Gastrocnemius medialis (tissue), 4 donors: ENCODE measurements at regions not wholly inside any gene's neighbourhood (a gene's known extent, or its start where the extent isn't known, plus 50 kb on each side); places are given as distances from the start of the nearest gene placed in this dataset.

Experiments used
- ATAC-seq, 2 donors: fragments of 150-250 bp; one replicate each; pipeline ENCODE4 v1.9.1; 2016
- DNase-seq, 2 donors: peaks; one replicate each; pipeline ENCODE4 v3.0.0-alpha.2; 2019
- H3K27ac ChIP-seq, 4 donors: fragments of 200-600 bp; sonication (generic); 1 replicate in 1 of 4; 2 replicates in 3 of 4; pipeline ENCODE4 v1.5.1; 2016 to 2018; ENCODE audit warnings: mild to moderate bottlenecking in 2 of 4, moderate library complexity in 1 of 4
- H3K27me3 ChIP-seq, 3 donors: fragments of 200-600 bp; sonication (generic) in 2 of 3; 1 replicate in 1 of 3; 2 replicates in 2 of 3; pipeline versions ENCODE4 v1.5.1 to v1.6.0; 2016 to 2019; ENCODE audit warnings: mild to moderate bottlenecking in 1 of 3, moderate library complexity in 1 of 3
- H3K36me3 ChIP-seq, 2 donors: fragments of 200-600 bp; sonication (generic) in 1 of 2; one replicate each; pipeline ENCODE4 v1.5.1; 2017 to 2018
- H3K4me1 ChIP-seq, 2 donors: fragments of 200-600 bp; sonication (generic) in 1 of 2; one replicate each; pipeline ENCODE4 v1.5.1; 2016 to 2017; ENCODE audit warnings: mild to moderate bottlenecking in 2 of 2
- H3K4me3 ChIP-seq, 4 donors: fragments of 200-600 bp; sonication (generic) in 3 of 4; 1 replicate in 1 of 4; 2 replicates in 3 of 4; pipeline ENCODE4 v1.5.1; 2016 to 2019; ENCODE audit warnings: mild to moderate bottlenecking in 2 of 4
- H3K9me3 ChIP-seq, 3 donors: fragments of 200-600 bp; sonication (generic) in 2 of 3; 1 replicate in 1 of 3; 2 replicates in 2 of 3; pipeline ENCODE4 v1.5.1; 2016 to 2019
- POLR2A ChIP-seq, 2 donors: fragments of 450-650 bp; IDR thresholded peaks; one replicate each; pipeline ENCODE4 v1.6.1; 2017; ENCODE audit warnings: antibody characterized with exemption in 2 of 2, mild to moderate bottlenecking in 2 of 2, moderate library complexity in 2 of 2
- in situ Hi-C, 4 donors: fragments of 200-750 bp; cut with MboI; loops; one replicate each; pipeline versions ENCODE4 v1.15.0 to v1.8.0; 2017; ENCODE audit warnings: low sequenced_read_pairs in 4 of 4
- intact Hi-C: fragments of 100-400 bp; cut with DNase I; formaldehyde crosslinking; loops from one replicate; pipeline ENCODE4 v1.15.1; 2023; ENCODE audit warnings: low total_unique reads
- TF ChIP-seq, protein P1 (sequence below), 5 experiments: fragments of 450-650 bp in 3 of 5; fragments of 200-600 bp in 2 of 5; sonication (generic) in 2 of 5; IDR thresholded peaks in 4 of 5; conservative IDR thresholded peaks in 1 of 5; 1 replicate in 4 of 5; 2 replicates in 1 of 5; pipeline ENCODE4 v1.5.1; 2016 to 2019; ENCODE audit warnings: antibody characterized with exemption in 5 of 5, mild to moderate bottlenecking in 3 of 5, moderate library complexity in 3 of 5

DNA sequence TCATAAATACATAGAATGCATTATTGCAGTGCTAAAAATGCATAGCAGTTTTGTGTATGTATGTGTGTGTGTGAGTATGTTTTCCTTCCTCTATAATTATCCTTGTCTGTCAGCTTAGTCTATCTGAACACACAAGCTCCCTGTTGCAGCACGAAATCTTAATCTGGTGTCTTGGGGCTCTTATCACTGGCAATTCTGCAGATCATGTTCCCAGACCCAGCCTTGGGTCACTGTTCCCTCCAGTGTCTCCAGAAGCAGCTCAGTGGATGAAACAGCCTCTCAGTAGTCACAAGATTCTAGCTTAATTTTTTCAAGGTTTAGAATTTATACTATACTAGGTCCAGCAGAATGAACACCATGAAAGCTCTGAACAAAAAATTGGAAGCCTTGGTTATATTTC is 777.9 kb downstream of the MRPL39 start:
- no peak for DNase-seq
- H3K27ac ChIP-seq, result no peak overlapping the region
- no peaks in the 10 kb centered on the region for H3K36me3 ChIP-seq
- H3K4me1 ChIP-seq, result no peaks in the 10 kb centered on the region
- H3K9me3 ChIP-seq, result no peaks in the 10 kb centered on the region
- no peaks in the 10 kb centered on the region for H3K27me3 ChIP-seq
- ATAC-seq, result no peak
- no peak overlapping the region for H3K4me3 ChIP-seq
- in situ Hi-C loops, result no loop called here
- intact Hi-C loops, result no loop called here
- TF ChIP-seq, protein P1, sequence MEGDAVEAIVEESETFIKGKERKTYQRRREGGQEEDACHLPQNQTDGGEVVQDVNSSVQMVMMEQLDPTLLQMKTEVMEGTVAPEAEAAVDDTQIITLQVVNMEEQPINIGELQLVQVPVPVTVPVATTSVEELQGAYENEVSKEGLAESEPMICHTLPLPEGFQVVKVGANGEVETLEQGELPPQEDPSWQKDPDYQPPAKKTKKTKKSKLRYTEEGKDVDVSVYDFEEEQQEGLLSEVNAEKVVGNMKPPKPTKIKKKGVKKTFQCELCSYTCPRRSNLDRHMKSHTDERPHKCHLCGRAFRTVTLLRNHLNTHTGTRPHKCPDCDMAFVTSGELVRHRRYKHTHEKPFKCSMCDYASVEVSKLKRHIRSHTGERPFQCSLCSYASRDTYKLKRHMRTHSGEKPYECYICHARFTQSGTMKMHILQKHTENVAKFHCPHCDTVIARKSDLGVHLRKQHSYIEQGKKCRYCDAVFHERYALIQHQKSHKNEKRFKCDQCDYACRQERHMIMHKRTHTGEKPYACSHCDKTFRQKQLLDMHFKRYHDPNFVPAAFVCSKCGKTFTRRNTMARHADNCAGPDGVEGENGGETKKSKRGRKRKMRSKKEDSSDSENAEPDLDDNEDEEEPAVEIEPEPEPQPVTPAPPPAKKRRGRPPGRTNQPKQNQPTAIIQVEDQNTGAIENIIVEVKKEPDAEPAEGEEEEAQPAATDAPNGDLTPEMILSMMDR (IDR thresholded peaks at IDR 0.05 in 4 of 5, conservative IDR thresholded peaks at IDR 0.05 in 1 of 5), result no peak
- TF ChIP-seq POLR2A (IDR thresholded peaks at IDR 0.05), result no peak

DNA sequence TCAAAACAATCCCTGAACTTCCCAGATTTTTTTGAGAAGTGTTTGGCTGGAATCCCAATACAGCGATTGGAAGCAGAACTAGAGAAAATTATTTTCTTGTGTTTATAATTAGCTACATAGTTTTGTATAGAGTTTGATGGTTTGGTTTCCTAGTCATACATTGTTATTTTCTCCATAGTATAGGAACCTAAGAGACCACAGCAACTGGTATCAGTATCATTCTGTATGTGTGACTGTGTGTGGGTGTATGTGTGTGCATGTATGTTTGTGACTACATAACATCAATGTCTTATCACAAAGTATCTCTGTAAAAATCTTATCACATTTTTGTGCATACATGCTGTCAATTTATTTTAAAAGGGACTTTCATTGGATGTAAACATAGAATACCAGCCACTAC is 780.5 kb downstream of the MRPL39 start:
- Histone ChIP-seq H3K4me1 (no peaks in the 10 kb centered on the region), H3K27ac (no peak overlapping the region), H3K36me3 (no peaks in the 10 kb centered on the region), H3K9me3 (no peaks in the 10 kb centered on the region), H3K27me3 (no peaks in the 10 kb centered on the region), H3K4me3 (no peak overlapping the region)
- no peak for DNase-seq
- TF ChIP-seq POLR2A (IDR thresholded peaks at IDR 0.05), result no peak
- ATAC-seq, result no peak
- intact Hi-C loops, result no loop called here
- in situ Hi-C loops, result no loop called here

DNA sequence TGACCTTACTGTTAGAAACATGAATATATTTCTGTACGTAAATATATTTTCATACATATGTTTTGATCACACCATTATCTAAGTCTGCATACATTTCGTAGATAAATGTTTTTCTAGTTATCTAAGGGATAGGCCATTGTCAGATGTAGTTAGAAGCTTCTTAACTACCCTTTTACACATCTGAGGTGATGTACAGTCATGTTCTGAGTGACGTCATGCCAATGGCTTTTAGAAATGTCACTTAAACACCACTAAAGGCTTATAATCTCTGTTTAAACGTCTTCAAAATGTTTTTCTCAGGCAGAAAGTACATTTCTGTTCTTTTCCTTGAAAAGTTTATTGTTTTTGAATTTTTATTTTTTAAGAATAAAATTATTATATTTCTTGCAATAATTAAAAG is 781.9 kb downstream of the MRPL39 start:
- no peak overlapping the region for H3K27ac ChIP-seq
- no peaks in the 10 kb centered on the region for H3K9me3 ChIP-seq
- TF ChIP-seq POLR2A (IDR thresholded peaks at IDR 0.05), result no peak
- TF ChIP-seq, protein P1 (IDR thresholded peaks at IDR 0.05 in 4 of 5, conservative IDR thresholded peaks at IDR 0.05 in 1 of 5), result no peak
- in situ Hi-C loops, result no loop called here
- no peaks in the 10 kb centered on the region for H3K27me3 ChIP-seq
- H3K4me1 ChIP-seq, result no peaks in the 10 kb centered on the region
- no peak overlapping the region for H3K4me3 ChIP-seq
- no peak for DNase-seq
- intact Hi-C loops, result no loop called here
- ATAC-seq, result no peak
- H3K36me3 ChIP-seq, result no peaks in the 10 kb centered on the region

DNA sequence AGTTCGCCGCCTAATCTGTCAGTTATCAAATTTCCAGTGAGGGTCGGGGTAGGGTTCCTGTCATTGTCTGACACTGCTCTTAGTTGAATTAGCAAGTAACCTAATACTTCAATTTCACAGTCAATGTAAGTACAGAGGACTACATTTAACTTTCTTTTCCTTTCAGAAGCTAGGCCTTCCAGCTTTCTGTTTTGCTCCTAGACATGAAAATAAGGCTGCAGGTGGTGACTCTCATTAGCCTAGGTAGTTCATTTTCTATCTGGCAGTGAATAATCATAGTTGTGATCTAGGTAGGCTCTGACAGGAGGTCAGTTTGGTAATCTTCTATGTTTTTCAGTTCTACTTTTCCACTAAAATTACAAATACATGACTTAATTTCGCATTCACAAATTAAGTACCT is 783.1 kb downstream of the MRPL39 start:
- no peaks in the 10 kb centered on the region for H3K9me3 ChIP-seq
- H3K4me1 ChIP-seq, result no peaks in the 10 kb centered on the region
- in situ Hi-C loops, result no loop called here
- DNase-seq (no peak), ATAC-seq (no peak)
- no peaks in the 10 kb centered on the region for H3K27me3 ChIP-seq
- no peak overlapping the region for H3K4me3 ChIP-seq
- no peak overlapping the region for H3K27ac ChIP-seq
- H3K36me3 ChIP-seq, result no peaks in the 10 kb centered on the region
- intact Hi-C loops, result no loop called here
- no peak for TF ChIP-seq POLR2A (IDR thresholded peaks at IDR 0.05)
- TF ChIP-seq, protein P1 (IDR thresholded peaks at IDR 0.05 in 4 of 5, conservative IDR thresholded peaks at IDR 0.05 in 1 of 5), result no peak

DNA sequence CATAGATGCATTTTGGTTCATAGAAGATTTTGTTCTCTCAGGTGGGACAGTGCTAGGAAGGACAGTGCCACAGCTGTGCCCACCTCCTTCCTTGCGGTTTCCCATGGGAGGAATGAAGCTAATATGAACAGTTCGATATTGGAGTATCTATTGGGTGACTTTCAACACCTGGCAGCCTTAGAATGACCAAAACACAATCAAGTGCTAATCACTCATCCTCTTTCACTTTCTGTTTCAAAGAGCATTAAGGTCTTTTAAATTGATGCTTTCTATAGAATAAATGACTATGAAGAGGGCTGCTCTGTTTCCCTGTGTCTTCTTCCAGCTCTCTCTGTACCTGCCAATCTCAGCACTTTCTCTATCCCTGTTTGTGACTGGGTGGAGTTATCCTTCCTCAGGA is 784.0 kb downstream of the MRPL39 start:
- Histone ChIP-seq H3K4me3 (no peak overlapping the region), H3K36me3 (no peaks in the 10 kb centered on the region), H3K4me1 (no peaks in the 10 kb centered on the region), H3K27ac (no peak overlapping the region), H3K27me3 (no peaks in the 10 kb centered on the region), H3K9me3 (no peaks in the 10 kb centered on the region)
- DNase-seq (no peak), ATAC-seq (no peak)
- no peak for TF ChIP-seq POLR2A (IDR thresholded peaks at IDR 0.05)
- TF ChIP-seq, protein P1 (IDR thresholded peaks at IDR 0.05 in 4 of 5, conservative IDR thresholded peaks at IDR 0.05 in 1 of 5), result no peak
- intact Hi-C loops, result no loop called here
- in situ Hi-C loops, result no loop called here
